ENCODE measurements at regions not wholly inside any gene's neighbourhood (a gene's known extent, or its start where the extent isn't known, plus 50 kb on each side); places are given as distances from the start of the nearest gene placed in this dataset.

GRCh38 chr10:3693022-3693697 is 91.8 kb downstream of the KLF6 start:
- no peaks in the 10 kb centered on the region for H4K20me1 ChIP-seq (ENCODE audit: control insufficient read depth, insufficient read depth, low read depth, low read length)
- no peak overlapping the region for H3K27ac ChIP-seq (ENCODE audit: low read depth, low read length)
- H3K9me2 ChIP-seq (replicated peaks; ENCODE audit: control insufficient read depth, low read length): no peaks in the 10 kb centered on the region
- H3K9me3 ChIP-seq (ENCODE audit: control insufficient read depth, insufficient read depth, low read length): 0 out of 2 replicates have a peak, but pooled peaks cover 3% of the 10 kb centered on the region
- H3K79me2 ChIP-seq (ENCODE audit: control insufficient read depth, low read length): no peaks in the 10 kb centered on the region
- no peak overlapping the region for H3K4me3 ChIP-seq (ENCODE audit: low read length)
- H3F3A ChIP-seq (ENCODE audit: control insufficient read depth, insufficient read depth): no peaks in the 10 kb centered on the region
- H3K36me3 ChIP-seq (ENCODE audit: control insufficient read depth, low read length): no peaks in the 10 kb centered on the region
- TF ChIP-seq CTCF (IDR thresholded peaks at IDR 0.05; ENCODE audit: low read depth, low read length, poor library complexity, severe bottlenecking) (no peak), EZH2phosphoT487 (IDR thresholded peaks at IDR 0.05; ENCODE audit: borderline replicate concordance, low read length) (no peak)
- no peak overlapping the region for H3K4me2 ChIP-seq (ENCODE audit: low read length)
- H3K27me3 ChIP-seq (ENCODE audit: control insufficient read depth, low read length): no peaks in the 10 kb centered on the region
- H3K4me1 ChIP-seq (ENCODE audit: control insufficient read depth, low read length): no peaks in the 10 kb centered on the region

GRCh38 chr10:3692387-3692999 is 92.5 kb downstream of the KLF6 start:
- TF ChIP-seq CTCF (IDR thresholded peaks at IDR 0.05; ENCODE audit: low read depth, low read length, poor library complexity, severe bottlenecking) (no peak), EZH2phosphoT487 (IDR thresholded peaks at IDR 0.05; ENCODE audit: borderline replicate concordance, low read length) (no peak)
- H3K4me3 ChIP-seq (ENCODE audit: low read length): no peak overlapping the region
- no peaks in the 10 kb centered on the region for H3K79me2 ChIP-seq (ENCODE audit: control insufficient read depth, low read length)
- H3F3A ChIP-seq (ENCODE audit: control insufficient read depth, insufficient read depth): no peaks in the 10 kb centered on the region
- H3K36me3 ChIP-seq (ENCODE audit: control insufficient read depth, low read length): no peaks in the 10 kb centered on the region
- H3K4me2 ChIP-seq (ENCODE audit: low read length): no peak overlapping the region
- no peaks in the 10 kb centered on the region for H3K4me1 ChIP-seq (ENCODE audit: control insufficient read depth, low read length)
- H3K27ac ChIP-seq (ENCODE audit: low read depth, low read length): no peak overlapping the region
- no peaks in the 10 kb centered on the region for H3K27me3 ChIP-seq (ENCODE audit: control insufficient read depth, low read length)
- 0 out of 2 replicates have a peak, but pooled peaks cover 3% of the 10 kb centered on the region for H3K9me3 ChIP-seq (ENCODE audit: control insufficient read depth, insufficient read depth, low read length)
- H3K9me2 ChIP-seq (replicated peaks; ENCODE audit: control insufficient read depth, low read length): no peaks in the 10 kb centered on the region
- H4K20me1 ChIP-seq (ENCODE audit: control insufficient read depth, insufficient read depth, low read depth, low read length): no peaks in the 10 kb centered on the region

- no peaks in the 10 kb centered on the region for H3F3A ChIP-seq (ENCODE audit: control insufficient read depth, insufficient read depth)
- no peaks in the 10 kb centered on the region for H3K4me1 ChIP-seq (ENCODE audit: control insufficient read depth, low read length)
- TF ChIP-seq CTCF (IDR thresholded peaks at IDR 0.05; ENCODE audit: low read depth, low read length, poor library complexity, severe bottlenecking): no peak
- TF ChIP-seq EZH2phosphoT487 (IDR thresholded peaks at IDR 0.05; ENCODE audit: borderline replicate concordance, low read length): no peak
- H3K27me3 ChIP-seq (ENCODE audit: control insufficient read depth, low read length): no peaks in the 10 kb centered on the region
- 0 out of 2 replicates have a peak, but pooled peaks cover 3% of the 10 kb centered on the region for H3K9me3 ChIP-seq (ENCODE audit: control insufficient read depth, insufficient read depth, low read length)
- H3K4me2 ChIP-seq (ENCODE audit: low read length): no peak overlapping the region
- H3K36me3 ChIP-seq (ENCODE audit: control insufficient read depth, low read length): no peaks in the 10 kb centered on the region
- H4K20me1 ChIP-seq (ENCODE audit: control insufficient read depth, insufficient read depth, low read depth, low read length): no peaks in the 10 kb centered on the region
- no peaks in the 10 kb centered on the region for H3K79me2 ChIP-seq (ENCODE audit: control insufficient read depth, low read length)
- no peak overlapping the region for H3K4me3 ChIP-seq (ENCODE audit: low read length)
- H3K9me2 ChIP-seq (replicated peaks; ENCODE audit: control insufficient read depth, low read length): no peaks in the 10 kb centered on the region
- no peak overlapping the region for H3K27ac ChIP-seq (ENCODE audit: low read depth, low read length)
Observed at GRCh38 chr10:3691482-3691881, 93.5 kb downstream of the KLF6 start.
